BLaER1 (cell line): ENCODE measurements at regions not wholly inside any gene's neighbourhood (a gene's known extent, or its start where the extent isn't known, plus 50 kb on each side); places are given as distances from the start of the nearest gene placed in this dataset.

Source experiments
- H3K27ac ChIP-seq: shearing (Covaris generic); formaldehyde crosslinking; 2 replicates; pipeline ENCODE4 v1.8.1; 2022
- H3K27me3 ChIP-seq: shearing (Covaris generic); formaldehyde crosslinking; 2 replicates; pipeline ENCODE4 v1.8.1; 2022
- H3K36me3 ChIP-seq: shearing (Covaris generic); formaldehyde crosslinking; 2 replicates; pipeline ENCODE4 v1.8.1; 2022
- H3K4me1 ChIP-seq: shearing (Covaris generic); formaldehyde crosslinking; 2 replicates; pipeline ENCODE4 v1.8.1; 2022
- H3K4me2 ChIP-seq: shearing (Covaris generic); formaldehyde crosslinking; 2 replicates; pipeline ENCODE4 v1.8.1; 2022
- H3K4me3 ChIP-seq: shearing (Covaris generic); formaldehyde crosslinking; 2 replicates; pipeline ENCODE4 v1.8.1; 2022
- H3K9ac ChIP-seq: shearing (Covaris generic); formaldehyde crosslinking; 2 replicates; pipeline ENCODE4 v1.8.1; 2022
- H3K9me3 ChIP-seq: shearing (Covaris generic); formaldehyde crosslinking; 2 replicates; pipeline ENCODE4 v1.8.1; 2022
- H4K20me1 ChIP-seq: shearing (Covaris generic); formaldehyde crosslinking; 2 replicates; pipeline ENCODE4 v1.8.1; 2022
- Cebpa-rat ChIP-seq: shearing (Covaris generic); IDR thresholded peaks from 2 replicates; pipeline ENCODE4 v1.8.1; 2022

GRCh38 chr15:46301826-46302225, 667.0 kb downstream of the SQOR start:
- Histone ChIP-seq H3K9ac (no peak overlapping the region), H3K4me2 (no peak overlapping the region), H3K9me3 (no peaks in the 10 kb centered on the region), H3K27me3 (no peaks in the 10 kb centered on the region), H3K27ac (no peak overlapping the region), H4K20me1 (no peaks in the 10 kb centered on the region), H3K4me1 (peaks cover 20% of the 10 kb centered on the region), H3K4me3 (no peak overlapping the region), H3K36me3 (no peaks in the 10 kb centered on the region)
- TF ChIP-seq Cebpa-rat, result no peak

GRCh38 chr15:46304321-46304720, 669.5 kb downstream of the SQOR start:
- Histone ChIP-seq H3K27ac (no peak overlapping the region), H3K27me3 (no peaks in the 10 kb centered on the region), H3K4me1 (no peaks in the 10 kb centered on the region), H3K9me3 (no peaks in the 10 kb centered on the region), H3K9ac (no peak overlapping the region), H3K4me3 (no peak overlapping the region), H3K36me3 (no peaks in the 10 kb centered on the region), H3K4me2 (no peak overlapping the region), H4K20me1 (no peaks in the 10 kb centered on the region)
- no peak for TF ChIP-seq Cebpa-rat

GRCh38 chr15:46307746-46308145, 672.9 kb downstream of the SQOR start:
- Histone ChIP-seq H3K4me1 (no peaks in the 10 kb centered on the region), H3K27me3 (no peaks in the 10 kb centered on the region), H3K9me3 (no peaks in the 10 kb centered on the region), H3K4me3 (no peak overlapping the region), H3K9ac (no peak overlapping the region), H4K20me1 (no peaks in the 10 kb centered on the region), H3K36me3 (no peaks in the 10 kb centered on the region), H3K27ac (no peak overlapping the region), H3K4me2 (no peak overlapping the region)
- no peak for TF ChIP-seq Cebpa-rat

GRCh38 chr15:46309914-46310313, 675.1 kb downstream of the SQOR start:
- no peak for TF ChIP-seq Cebpa-rat
- Histone ChIP-seq H3K9me3 (no peaks in the 10 kb centered on the region), H3K27me3 (no peaks in the 10 kb centered on the region), H3K4me1 (no peaks in the 10 kb centered on the region), H4K20me1 (no peaks in the 10 kb centered on the region), H3K27ac (no peak overlapping the region), H3K4me3 (no peak overlapping the region), H3K4me2 (no peak overlapping the region), H3K9ac (no peak overlapping the region), H3K36me3 (no peaks in the 10 kb centered on the region)

- Histone ChIP-seq H3K27me3 (no peaks in the 10 kb centered on the region), H4K20me1 (no peaks in the 10 kb centered on the region), H3K36me3 (no peaks in the 10 kb centered on the region), H3K9ac (no peak overlapping the region), H3K4me2 (no peak overlapping the region), H3K4me3 (no peak overlapping the region), H3K4me1 (no peaks in the 10 kb centered on the region), H3K27ac (no peak overlapping the region), H3K9me3 (no peaks in the 10 kb centered on the region)
- no peak for TF ChIP-seq Cebpa-rat
Observed at GRCh38 chr15:46312133-46312740, 677.4 kb downstream of the SQOR start.

- Histone ChIP-seq H3K4me3 (no peak overlapping the region), H3K36me3 (no peaks in the 10 kb centered on the region), H3K27ac (no peak overlapping the region), H3K9ac (no peak overlapping the region), H3K4me2 (no peak overlapping the region), H4K20me1 (no peaks in the 10 kb centered on the region), H3K9me3 (no peaks in the 10 kb centered on the region), H3K27me3 (no peaks in the 10 kb centered on the region), H3K4me1 (no peaks in the 10 kb centered on the region)
- TF ChIP-seq Cebpa-rat, result no peak
Observed at GRCh38 chr15:46315434-46315833, 680.6 kb downstream of the SQOR start.

- Histone ChIP-seq H4K20me1 (no peaks in the 10 kb centered on the region), H3K9ac (no peak overlapping the region), H3K9me3 (no peaks in the 10 kb centered on the region), H3K4me2 (no peak overlapping the region), H3K27ac (no peak overlapping the region), H3K4me3 (no peak overlapping the region), H3K36me3 (no peaks in the 10 kb centered on the region), H3K4me1 (no peaks in the 10 kb centered on the region), H3K27me3 (no peaks in the 10 kb centered on the region)
- TF ChIP-seq Cebpa-rat, result no peak
Observed at GRCh38 chr15:46316024-46316423, 681.2 kb downstream of the SQOR start.

GRCh38 chr15:46317029-46317428, 682.2 kb downstream of the SQOR start:
- Histone ChIP-seq H3K36me3 (no peaks in the 10 kb centered on the region), H3K9ac (no peak overlapping the region), H3K4me1 (no peaks in the 10 kb centered on the region), H3K27ac (no peak overlapping the region), H3K27me3 (no peaks in the 10 kb centered on the region), H3K9me3 (no peaks in the 10 kb centered on the region), H4K20me1 (no peaks in the 10 kb centered on the region), H3K4me3 (no peak overlapping the region), H3K4me2 (no peak overlapping the region)
- no peak for TF ChIP-seq Cebpa-rat

- no peaks in the 10 kb centered on the region for H3K27me3 ChIP-seq
- H3K9me3 ChIP-seq, result no peaks in the 10 kb centered on the region
- no peak for TF ChIP-seq Cebpa-rat
- no peak overlapping the region for H3K27ac ChIP-seq
- H3K4me3 ChIP-seq, result no peak overlapping the region
- H3K4me1 ChIP-seq, result no peaks in the 10 kb centered on the region
- no peaks in the 10 kb centered on the region for H4K20me1 ChIP-seq
- H3K9ac ChIP-seq, result no peak overlapping the region
- H3K36me3 ChIP-seq, result no peaks in the 10 kb centered on the region
- no peak overlapping the region for H3K4me2 ChIP-seq
Observed at GRCh38 chr15:46322753-46323152, 687.9 kb downstream of the SQOR start.

GRCh38 chr15:46326173-46326572, 691.3 kb downstream of the SQOR start:
- Histone ChIP-seq H3K4me1 (no peaks in the 10 kb centered on the region), H3K4me2 (no peak overlapping the region), H4K20me1 (no peaks in the 10 kb centered on the region), H3K9ac (no peak overlapping the region), H3K27me3 (no peaks in the 10 kb centered on the region), H3K36me3 (no peaks in the 10 kb centered on the region), H3K27ac (no peak overlapping the region), H3K4me3 (no peak overlapping the region), H3K9me3 (no peaks in the 10 kb centered on the region)
- no peak for TF ChIP-seq Cebpa-rat

GRCh38 chr15:46328821-46329220, 694.0 kb downstream of the SQOR start:
- no peaks in the 10 kb centered on the region for H3K36me3 ChIP-seq
- TF ChIP-seq Cebpa-rat, result no peak
- H3K4me3 ChIP-seq, result no peak overlapping the region
- no peak overlapping the region for H3K4me2 ChIP-seq
- H3K27ac ChIP-seq, result no peak overlapping the region
- H3K27me3 ChIP-seq, result no peaks in the 10 kb centered on the region
- no peaks in the 10 kb centered on the region for H4K20me1 ChIP-seq
- no peaks in the 10 kb centered on the region for H3K9me3 ChIP-seq
- H3K4me1 ChIP-seq, result no peaks in the 10 kb centered on the region
- no peak overlapping the region for H3K9ac ChIP-seq
